AG09319 (cell line): ENCODE measurements at regions not wholly inside any gene's neighbourhood (a gene's known extent, or its start where the extent isn't known, plus 50 kb on each side); places are given as distances from the start of the nearest gene placed in this dataset.

ENCODE experiments used
- DNase-seq: peaks from one replicate; pipeline ENCODE4 v3.0.0-alpha.2; 2010; ENCODE audit warnings: low read depth; ENCODE audit errors: extremely low read depth
- CTCF ChIP-seq: IDR thresholded peaks from 2 replicates; pipeline ENCODE4 v1.5.1; 2011; ENCODE audit warnings: low read depth, mild to moderate bottlenecking, inconsistent platforms, low read length, moderate library complexity

GRCh38 chr4:176406736-176407135 lies 87.0 kb downstream of the SPCS3 start:
- TF ChIP-seq CTCF = no peak
- DNase-seq = no peak

- DNase-seq = no peak
- TF ChIP-seq CTCF = no peak
These were observed 89.9 kb downstream of the SPCS3 start for GRCh38 chr4:176409627-176410026.

- TF ChIP-seq CTCF = no peak
- DNase-seq = no peak
These were observed 93.4 kb downstream of the SPCS3 start for GRCh38 chr4:176413171-176413570.

GRCh38 chr4:176422001-176422400 lies 102.2 kb downstream of the SPCS3 start:
- no peak for TF ChIP-seq CTCF
- no peak for DNase-seq

GRCh38 chr4:176422511-176422910 lies 102.7 kb downstream of the SPCS3 start:
- no peak for DNase-seq
- TF ChIP-seq CTCF = no peak

GRCh38 chr4:176425035-176425434 lies 105.3 kb downstream of the SPCS3 start:
- DNase-seq = no peak
- TF ChIP-seq CTCF = no peak

- no peak for TF ChIP-seq CTCF
These were observed 113.2 kb downstream of the SPCS3 start for GRCh38 chr4:176432811-176433540.

More at GRCh38 chr4:176432811-176433540, 113.2 kb downstream of the SPCS3 start:
- DNase-seq = no peak
